ENCODE measurements at regions not wholly inside any gene's neighbourhood (a gene's known extent, or its start where the extent isn't known, plus 50 kb on each side); places are given as distances from the start of the nearest gene placed in this dataset.

DNA sequence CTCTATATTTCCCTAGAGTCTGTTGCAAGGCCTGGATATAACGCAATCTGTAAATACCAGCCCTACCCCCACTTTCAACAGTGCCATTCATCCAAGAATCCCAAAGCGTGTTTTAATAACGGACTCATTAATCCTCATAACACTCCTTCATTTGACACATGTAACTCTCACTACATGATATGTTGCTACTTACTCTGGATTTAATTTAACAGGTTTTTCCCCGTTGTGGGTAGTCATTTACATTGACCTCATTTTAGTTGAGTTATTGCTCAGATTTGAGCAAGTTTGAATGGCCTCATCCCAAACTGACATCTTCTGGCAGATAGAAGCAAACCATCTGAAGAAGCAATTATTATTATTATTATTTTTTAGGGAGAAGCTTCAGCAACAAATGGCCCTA, 125.4 kb upstream of the NPVF start:
- Histone ChIP-seq H3K27ac (no peak overlapping the region), H2AFZ (no peak overlapping the region), H3K4me3 (no peak overlapping the region), H4K20me1 (ENCODE audit: insufficient read depth) (no peaks in the 10 kb centered on the region), H3K9me2 (ENCODE audit: insufficient read depth) (no peaks in the 10 kb centered on the region), H3K36me3 (ENCODE audit: low read depth) (no peaks in the 10 kb centered on the region), H3F3A (ENCODE audit: insufficient read depth, low read depth) (no peaks in the 10 kb centered on the region), H3K9me3 (ENCODE audit: insufficient read depth, low read depth) (no peaks in the 10 kb centered on the region), H3K4me1 (replicated peaks; ENCODE audit: insufficient read depth) (no peaks in the 10 kb centered on the region), H3K4me2 (no peak overlapping the region), H3K27me3 (ENCODE audit: insufficient read depth, low read depth) (peaks cover 79% of the 10 kb centered on the region), H3K79me2 (ENCODE audit: low read depth) (no peaks in the 10 kb centered on the region)
- POLR2A ChIA-PET (ENCODE audit: unreplicated experiment) = no interaction called here
- TF ChIP-seq, protein P1, sequence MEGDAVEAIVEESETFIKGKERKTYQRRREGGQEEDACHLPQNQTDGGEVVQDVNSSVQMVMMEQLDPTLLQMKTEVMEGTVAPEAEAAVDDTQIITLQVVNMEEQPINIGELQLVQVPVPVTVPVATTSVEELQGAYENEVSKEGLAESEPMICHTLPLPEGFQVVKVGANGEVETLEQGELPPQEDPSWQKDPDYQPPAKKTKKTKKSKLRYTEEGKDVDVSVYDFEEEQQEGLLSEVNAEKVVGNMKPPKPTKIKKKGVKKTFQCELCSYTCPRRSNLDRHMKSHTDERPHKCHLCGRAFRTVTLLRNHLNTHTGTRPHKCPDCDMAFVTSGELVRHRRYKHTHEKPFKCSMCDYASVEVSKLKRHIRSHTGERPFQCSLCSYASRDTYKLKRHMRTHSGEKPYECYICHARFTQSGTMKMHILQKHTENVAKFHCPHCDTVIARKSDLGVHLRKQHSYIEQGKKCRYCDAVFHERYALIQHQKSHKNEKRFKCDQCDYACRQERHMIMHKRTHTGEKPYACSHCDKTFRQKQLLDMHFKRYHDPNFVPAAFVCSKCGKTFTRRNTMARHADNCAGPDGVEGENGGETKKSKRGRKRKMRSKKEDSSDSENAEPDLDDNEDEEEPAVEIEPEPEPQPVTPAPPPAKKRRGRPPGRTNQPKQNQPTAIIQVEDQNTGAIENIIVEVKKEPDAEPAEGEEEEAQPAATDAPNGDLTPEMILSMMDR (conservative IDR thresholded peaks at IDR 0.05) = no peak
- no peak for TF ChIP-seq EZH2 (IDR thresholded peaks at IDR 0.05; ENCODE audit: low read depth)
- DNase-seq = no peak
- CTCF ChIA-PET = no interaction called here
- BruUV-seq (replicated peaks) = no TSS peak
- intact Hi-C loops (cut with micrococcal nuclease; ENCODE audit: unreplicated experiment) = no loop called here

DNA sequence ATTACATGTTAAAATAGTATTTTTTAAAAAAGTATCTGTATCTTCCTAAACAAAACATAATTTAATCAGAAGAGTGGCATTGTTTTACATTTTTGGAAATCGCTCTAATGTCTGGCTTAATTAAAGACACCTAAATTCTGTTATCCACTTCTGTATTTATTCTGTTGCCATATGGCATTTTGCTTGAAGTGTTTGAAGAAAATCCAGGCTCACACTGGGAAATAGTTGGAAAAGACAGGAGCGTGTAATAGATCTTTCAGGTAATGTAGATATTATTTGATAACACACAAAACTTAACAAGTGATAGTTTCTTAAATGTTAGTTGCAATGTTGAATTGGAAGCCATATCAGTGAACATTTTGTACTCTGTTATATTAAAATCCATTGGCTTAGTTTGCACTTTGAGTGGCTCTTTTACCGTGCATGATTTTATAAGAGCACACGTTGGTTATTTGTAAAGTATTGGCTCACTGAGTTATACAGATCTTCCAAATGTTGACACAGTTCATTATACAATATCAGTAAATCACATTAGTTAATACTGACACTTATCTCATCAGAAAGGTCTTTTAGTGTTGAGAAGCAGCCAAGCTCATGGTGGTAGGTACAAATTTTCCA, 128.4 kb upstream of the NPVF start:
- BruUV-seq (replicated peaks) = no TSS peak
- no peaks in the 10 kb centered on the region for H3K9me2 ChIP-seq (ENCODE audit: insufficient read depth)
- H3K4me2 ChIP-seq = no peak overlapping the region
- H3K4me1 ChIP-seq (replicated peaks; ENCODE audit: insufficient read depth) = no peaks in the 10 kb centered on the region
- DNase-seq = no peak
- intact Hi-C loops (cut with micrococcal nuclease; ENCODE audit: unreplicated experiment) = no loop called here
- H3K36me3 ChIP-seq (ENCODE audit: low read depth) = no peaks in the 10 kb centered on the region
- no peak overlapping the region for H2AFZ ChIP-seq
- peaks cover 71% of the 10 kb centered on the region for H3K27me3 ChIP-seq (ENCODE audit: insufficient read depth, low read depth)
- H3K27ac ChIP-seq = no peak overlapping the region
- ChIA-PET POLR2A (ENCODE audit: unreplicated experiment) (no interaction called here), CTCF (no interaction called here)
- no peaks in the 10 kb centered on the region for H3K9me3 ChIP-seq (ENCODE audit: insufficient read depth, low read depth)
- H4K20me1 ChIP-seq (ENCODE audit: insufficient read depth) = no peaks in the 10 kb centered on the region
- TF ChIP-seq, protein P1 (conservative IDR thresholded peaks at IDR 0.05) = no peak
- no peaks in the 10 kb centered on the region for H3K79me2 ChIP-seq (ENCODE audit: low read depth)
- no peaks in the 10 kb centered on the region for H3F3A ChIP-seq (ENCODE audit: insufficient read depth, low read depth)
- no peak overlapping the region for H3K4me3 ChIP-seq

GRCh38 chr7:25358926-25359325, 130.6 kb upstream of the NPVF start:
- Histone ChIP-seq H3K4me1 (replicated peaks; ENCODE audit: insufficient read depth) (no peaks in the 10 kb centered on the region), H2AFZ (no peak overlapping the region), H3K27ac (no peak overlapping the region), H3K4me2 (no peak overlapping the region), H3K27me3 (ENCODE audit: insufficient read depth, low read depth) (peaks cover 48% of the 10 kb centered on the region), H3F3A (ENCODE audit: insufficient read depth, low read depth) (no peaks in the 10 kb centered on the region), H4K20me1 (ENCODE audit: insufficient read depth) (no peaks in the 10 kb centered on the region), H3K79me2 (ENCODE audit: low read depth) (no peaks in the 10 kb centered on the region), H3K9me3 (ENCODE audit: insufficient read depth, low read depth) (no peaks in the 10 kb centered on the region), H3K4me3 (no peak overlapping the region), H3K36me3 (ENCODE audit: low read depth) (no peaks in the 10 kb centered on the region), H3K9me2 (ENCODE audit: insufficient read depth) (no peaks in the 10 kb centered on the region)
- no peak for TF ChIP-seq EZH2 (IDR thresholded peaks at IDR 0.05; ENCODE audit: low read depth)
- TF ChIP-seq, protein P1 (conservative IDR thresholded peaks at IDR 0.05) = no peak
- no peak for DNase-seq
- intact Hi-C loops (cut with micrococcal nuclease; ENCODE audit: unreplicated experiment) = no loop called here
- ChIA-PET POLR2A (ENCODE audit: unreplicated experiment) (interaction anchor here (0.6 kb wide), 1 partner anchor 14 kb away, joined by 3 read pairs; no protein-coding TSS in a partner anchor), CTCF (no interaction called here)
- no TSS peak for BruUV-seq (replicated peaks)
